H9 (cell line): ENCODE measurements at regions not wholly inside any gene's neighbourhood (a gene's known extent, or its start where the extent isn't known, plus 50 kb on each side); places are given as distances from the start of the nearest gene placed in this dataset.

Experiments used
- DNase-seq: peaks from one replicate; pipeline ENCODE4 v3.0.0-alpha.2; 2017
- H2AFZ ChIP-seq: one replicate; pipeline ENCODE4 v1.6.1; 2013; ENCODE audit warnings: mild to moderate bottlenecking, low read length, control low read depth, moderate library complexity
- H2AK5ac ChIP-seq: 2 replicates; pipeline ENCODE4 v1.6.1; 2013; ENCODE audit warnings: low read length, control low read depth, mixed read lengths; ENCODE audit not compliant: insufficient read length
- H2BK120ac ChIP-seq: one replicate; pipeline ENCODE4 v1.6.1; 2013; ENCODE audit warnings: low read depth, mild to moderate bottlenecking, low read length, control low read depth, inconsistent platforms; ENCODE audit not compliant: poor library complexity, severe bottlenecking
- H2BK12ac ChIP-seq: 2 replicates; pipeline ENCODE4 v1.6.1; 2013; ENCODE audit warnings: low read length, control low read depth, mixed read lengths, low read depth; ENCODE audit not compliant: insufficient read length
- H2BK15ac ChIP-seq: 2 replicates; pipeline ENCODE4 v1.6.1; 2013; ENCODE audit warnings: low read depth, low read length, control low read depth
- H2BK20ac ChIP-seq: one replicate; pipeline ENCODE4 v1.6.1; 2013; ENCODE audit warnings: low read depth, mild to moderate bottlenecking, low read length, control low read depth, inconsistent platforms; ENCODE audit not compliant: poor library complexity, severe bottlenecking
- H2BK5ac ChIP-seq: 2 replicates; pipeline ENCODE4 v1.6.1; 2013; ENCODE audit warnings: low read length, control low read depth, mixed read lengths; ENCODE audit not compliant: insufficient read length
- H3K14ac ChIP-seq: 2 replicates; pipeline ENCODE4 v1.6.1; 2013; ENCODE audit warnings: low read length, control low read depth; ENCODE audit not compliant: insufficient read depth
- H3K18ac ChIP-seq: 2 replicates; pipeline ENCODE4 v1.6.1; 2013; ENCODE audit warnings: low read depth, mild to moderate bottlenecking, mixed read lengths, low read length, control low read depth; ENCODE audit not compliant: insufficient read length
- H3K23ac ChIP-seq: 2 replicates; pipeline ENCODE4 v1.6.1; 2013; ENCODE audit warnings: low read length, control low read depth, mixed read lengths, low read depth; ENCODE audit not compliant: insufficient read length
- H3K23me2 ChIP-seq: 2 replicates; pipeline ENCODE4 v1.6.1; 2013; ENCODE audit warnings: low read depth, mild to moderate bottlenecking, mixed read lengths, low read length, control low read depth; ENCODE audit not compliant: insufficient read length, poor library complexity, severe bottlenecking
- H3K27ac ChIP-seq: 2 replicates; pipeline ENCODE4 v1.5.1; 2013; ENCODE audit warnings: low read length, control low read depth, mixed read lengths, low read depth; ENCODE audit not compliant: insufficient read length
- H3K27me3 ChIP-seq: 2 replicates; pipeline ENCODE4 v1.6.1; 2013; ENCODE audit warnings: low read length, control low read depth, inconsistent platforms; ENCODE audit not compliant: insufficient read depth
- H3K4ac ChIP-seq: 2 replicates; pipeline ENCODE4 v1.6.1; 2013; ENCODE audit warnings: low read depth, mild to moderate bottlenecking, control low read depth, inconsistent platforms, low read length, moderate library complexity
- H3K4me1 ChIP-seq: 2 replicates; pipeline ENCODE4 v1.6.1; 2013; ENCODE audit warnings: low read length, control low read depth, inconsistent platforms; ENCODE audit not compliant: insufficient read depth
- H3K4me2 ChIP-seq: 2 replicates; pipeline ENCODE4 v1.6.1; 2013; ENCODE audit warnings: low read length, control low read depth, mixed read lengths; ENCODE audit not compliant: insufficient read length, insufficient read depth
- H3K56ac ChIP-seq: 2 replicates; pipeline ENCODE4 v1.6.1; 2013; ENCODE audit warnings: low read depth, mild to moderate bottlenecking, mixed read lengths, low read length, control low read depth; ENCODE audit not compliant: insufficient read length
- H3K79me1 ChIP-seq: 2 replicates; pipeline ENCODE4 v1.6.1; 2013; ENCODE audit warnings: low read depth, mild to moderate bottlenecking, moderate library complexity, low read length, control low read depth, inconsistent platforms; ENCODE audit not compliant: insufficient read depth, poor library complexity, severe bottlenecking
- H3K79me2 ChIP-seq: 2 replicates; pipeline ENCODE4 v1.6.1; 2013; ENCODE audit warnings: low read length, control low read depth, inconsistent platforms; ENCODE audit not compliant: insufficient read depth
- H3K9ac ChIP-seq: 2 replicates; pipeline ENCODE4 v1.6.1; 2013; ENCODE audit warnings: low read length, control low read depth, mixed read lengths; ENCODE audit not compliant: insufficient read length; ENCODE audit errors: extremely low read depth
- H3K9me3 ChIP-seq: one replicate; pipeline ENCODE4 v1.6.1; 2013; ENCODE audit warnings: low read depth, low read length, inconsistent platforms; ENCODE audit not compliant: control insufficient read depth
- H3T11ph ChIP-seq: one replicate; pipeline ENCODE4 v1.6.1; 2013; ENCODE audit warnings: mild to moderate bottlenecking, low read length, control low read depth, inconsistent platforms
- H4K20me1 ChIP-seq: one replicate; pipeline ENCODE4 v1.6.1; 2013; ENCODE audit not compliant: control insufficient read depth, insufficient read length, insufficient read depth
- H4K5ac ChIP-seq: 2 replicates; pipeline ENCODE4 v1.6.1; 2013; ENCODE audit warnings: low read depth, mild to moderate bottlenecking, mixed read lengths, low read length, control low read depth; ENCODE audit not compliant: insufficient read length
- H4K8ac ChIP-seq: replicated peaks from 2 replicates; pipeline ENCODE4 v1.6.1; 2013; ENCODE audit warnings: low read length, control low read depth, mixed read lengths, low read depth; ENCODE audit not compliant: insufficient read length
- H4K91ac ChIP-seq: 2 replicates; pipeline ENCODE4 v1.6.1; 2013; ENCODE audit warnings: low read depth, mild to moderate bottlenecking, moderate library complexity, mixed read lengths, low read length, control low read depth; ENCODE audit not compliant: insufficient read length
- H3K27ac Mint-ChIP-seq, 3 experiments: 2 replicates in 2 of 3; 3 replicates in 1 of 3; pipeline ENCODE4 v1.8.0; 2020 to 2021; ENCODE audit warnings: mixed read lengths in 3 of 3, mild to moderate bottlenecking in 1 of 3, moderate library complexity in 1 of 3
- H3K27me3 Mint-ChIP-seq: 2 replicates; pipeline ENCODE4 v1.8.0; 2021; ENCODE audit warnings: low read depth, mild to moderate bottlenecking, moderate library complexity, mixed read lengths
- H3K36me3 Mint-ChIP-seq, 3 experiments: 2 replicates in 2 of 3; 3 replicates in 1 of 3; pipeline ENCODE4 v1.8.0; 2020 to 2021; ENCODE audit warnings: low read depth in 3 of 3, mixed read lengths in 3 of 3; ENCODE audit not compliant: insufficient read depth in 1 of 3
- H3K4me1 Mint-ChIP-seq, 2 experiments: 2 replicates each; pipeline ENCODE4 v1.8.0; 2020; ENCODE audit warnings: mixed read lengths in 2 of 2
- H3K4me3 Mint-ChIP-seq, 2 experiments: 2 replicates in 1 of 2; 3 replicates in 1 of 2; pipeline ENCODE4 v1.8.0; 2020 to 2021; ENCODE audit warnings: mild to moderate bottlenecking in 2 of 2, mixed read lengths in 2 of 2, moderate library complexity in 1 of 2
- H3K9me3 Mint-ChIP-seq, 2 experiments: 2 replicates in 1 of 2; 3 replicates in 1 of 2; pipeline ENCODE4 v1.8.0; 2020; ENCODE audit warnings: mild to moderate bottlenecking in 2 of 2, mixed read lengths in 2 of 2, moderate library complexity in 1 of 2
- CTCF ChIP-seq: fragments of 200-600 bp; sonication (generic); conservative IDR thresholded peaks from 3 replicates; pipeline ENCODE4 v1.8.0; 2021; ENCODE audit warnings: antibody characterized with exemption, mild to moderate bottlenecking
- WGBS: extraction: QIAGEN DNeasy Blood & Tissue Kit; methylation state at CpG from one replicate; pipeline ENCODE4 v1.1.7; 2013; ENCODE audit warnings: missing lambda C conversion rate, low lambda C conversion rate, mixed read lengths; ENCODE audit not compliant: insufficient read length; ENCODE audit errors: extremely low coverage; 5-methylcytosine and 5-hydroxymethylcytosine counted together

- H4K20me1 ChIP-seq: no peaks in the 10 kb centered on the region
- no peak overlapping the region for H2BK15ac ChIP-seq
- H4K8ac ChIP-seq: no peak overlapping the region
- no peak for DNase-seq
- H3K23me2 ChIP-seq: no peaks in the 10 kb centered on the region
- no peaks in the 10 kb centered on the region for H3K79me2 ChIP-seq
- no peak overlapping the region for H2AFZ ChIP-seq
- Mint-ChIP-seq H3K4me3 (no peak overlapping the region), H3K27ac (no peak overlapping the region), H3K4me1 (peaks cover 11 to 18% of the 10 kb centered on the region in 2 experiments), H3K36me3 (no peaks in the 10 kb centered on the region), H3K27me3 (no peaks in the 10 kb centered on the region), H3K9me3 (no peaks in the 10 kb centered on the region)
- H3K27ac ChIP-seq: no peak overlapping the region
- no peaks in the 10 kb centered on the region for H3K27me3 ChIP-seq
- no peak overlapping the region for H4K5ac ChIP-seq
- no peaks in the 10 kb centered on the region for H3K79me1 ChIP-seq
- H3K4me1 ChIP-seq: no peaks in the 10 kb centered on the region
- H3K18ac ChIP-seq: no peak overlapping the region
- WGBS: no CpG with 5 or more reads among the region's 1 CpG
- H3K9me3 ChIP-seq: no peaks in the 10 kb centered on the region
- no peak overlapping the region for H2AK5ac ChIP-seq
- no peak overlapping the region for H2BK5ac ChIP-seq
- no peak overlapping the region for H2BK12ac ChIP-seq
- no peak overlapping the region for H2BK120ac ChIP-seq
- TF ChIP-seq CTCF: no peak
- H4K91ac ChIP-seq: no peak overlapping the region
- H3K14ac ChIP-seq: no peak overlapping the region
- H3K56ac ChIP-seq: no peak overlapping the region
- no peak overlapping the region for H3K9ac ChIP-seq
- H3K4ac ChIP-seq: no peak overlapping the region
- no peak overlapping the region for H3K23ac ChIP-seq
- no peak overlapping the region for H3T11ph ChIP-seq
- no peak overlapping the region for H3K4me2 ChIP-seq
- no peak overlapping the region for H2BK20ac ChIP-seq
Measured at GRCh38 chr3:168490981-168491380, 395.3 kb upstream of the GOLIM4 start.
